ENCODE measurements at regions not wholly inside any gene's neighbourhood (a gene's known extent, or its start where the extent isn't known, plus 50 kb on each side); places are given as distances from the start of the nearest gene placed in this dataset.

DNA sequence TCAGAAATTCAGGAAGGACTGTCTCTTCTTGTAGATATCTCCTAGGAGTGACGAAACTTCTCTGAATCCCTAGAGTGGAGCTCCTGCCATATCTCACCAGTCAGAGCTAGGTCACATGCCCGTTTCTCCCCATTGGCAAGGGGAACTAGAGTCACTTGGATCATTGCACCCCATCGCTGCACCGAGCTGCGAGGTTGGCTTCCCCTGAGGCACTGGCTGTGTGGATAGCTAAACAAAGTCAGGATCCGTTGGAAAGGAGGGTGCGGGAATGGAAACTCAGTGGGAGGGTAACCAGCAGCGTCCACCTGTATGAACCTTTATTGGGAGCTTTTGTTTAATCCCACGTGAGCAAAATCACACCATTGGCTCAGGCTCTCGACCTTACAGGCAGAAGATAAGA is 283.8 kb downstream of the BRD1 start:
- Histone ChIP-seq H3K4me1 (ENCODE audit: insufficient read depth, low read length) (no peaks in the 10 kb centered on the region), H3K9me3 (ENCODE audit: low read depth, low read length) (no peaks in the 10 kb centered on the region), H3K4me3 (ENCODE audit: low read length) (no peak overlapping the region), H3K27me3 (ENCODE audit: insufficient read depth, low read length) (no peaks in the 10 kb centered on the region)

GRCh38 chr22:49541693-49542230 is 285.9 kb downstream of the BRD1 start:
- no peaks in the 10 kb centered on the region for H3K27me3 ChIP-seq (ENCODE audit: insufficient read depth, low read length)
- no peak overlapping the region for H3K4me3 ChIP-seq (ENCODE audit: low read length)
- no peaks in the 10 kb centered on the region for H3K9me3 ChIP-seq (ENCODE audit: low read depth, low read length)
- no peaks in the 10 kb centered on the region for H3K4me1 ChIP-seq (ENCODE audit: insufficient read depth, low read length)

GRCh38 chr22:49540913-49541692 is 286.6 kb downstream of the BRD1 start:
- no peaks in the 10 kb centered on the region for H3K9me3 ChIP-seq (ENCODE audit: low read depth, low read length)
- no peak overlapping the region for H3K4me3 ChIP-seq (ENCODE audit: low read length)
- no peaks in the 10 kb centered on the region for H3K4me1 ChIP-seq (ENCODE audit: insufficient read depth, low read length)
- no peaks in the 10 kb centered on the region for H3K27me3 ChIP-seq (ENCODE audit: insufficient read depth, low read length)

DNA sequence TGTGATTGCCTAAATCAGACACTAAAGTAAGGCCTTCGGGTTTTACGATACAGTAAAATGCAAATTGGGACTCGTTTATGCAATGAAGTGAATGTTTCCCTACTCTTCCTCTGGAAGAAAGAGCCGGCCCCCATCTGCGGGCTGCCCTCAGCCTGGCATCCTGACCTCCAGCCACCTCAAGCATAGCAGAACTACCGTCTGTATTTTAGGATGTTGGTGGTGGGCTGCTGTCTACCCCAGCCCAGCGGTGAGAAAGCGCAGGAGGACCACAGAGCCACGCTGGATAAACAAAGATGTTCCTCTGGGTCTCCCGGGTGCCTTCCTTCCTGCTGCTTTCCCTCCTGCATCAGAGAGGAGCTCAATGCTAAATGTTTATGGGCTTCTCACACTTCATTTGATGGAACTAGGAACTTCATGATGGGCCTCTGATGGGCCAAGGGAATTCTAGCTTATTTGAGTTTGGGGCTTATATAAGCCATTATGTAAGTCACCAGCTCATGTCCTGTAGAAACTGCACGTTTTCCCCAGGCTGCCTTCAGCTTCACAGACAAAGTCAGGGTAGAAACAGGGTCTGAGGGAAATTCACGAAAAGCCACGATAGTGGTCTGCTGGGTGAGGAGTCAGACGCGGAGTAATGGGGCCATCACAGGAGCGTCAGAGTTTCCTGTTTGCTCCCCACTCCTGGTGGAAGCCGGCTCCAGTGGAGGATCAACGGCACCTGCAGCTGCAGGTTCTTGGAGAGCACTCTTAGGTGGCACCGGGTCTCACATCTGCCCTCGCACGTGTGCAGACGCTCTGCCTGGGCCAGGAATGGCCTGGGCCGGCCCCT is 287.4 kb downstream of the BRD1 start:
- Histone ChIP-seq H3K4me1 (ENCODE audit: insufficient read depth, low read length) (no peaks in the 10 kb centered on the region), H3K9me3 (ENCODE audit: low read depth, low read length) (no peaks in the 10 kb centered on the region), H3K4me3 (ENCODE audit: low read length) (no peak overlapping the region), H3K27me3 (ENCODE audit: insufficient read depth, low read length) (no peaks in the 10 kb centered on the region)

GRCh38 chr22:49538006-49538405 is 289.7 kb downstream of the BRD1 start:
- Histone ChIP-seq H3K4me1 (ENCODE audit: insufficient read depth, low read length) (no peaks in the 10 kb centered on the region), H3K4me3 (ENCODE audit: low read length) (no peak overlapping the region), H3K9me3 (ENCODE audit: low read depth, low read length) (no peaks in the 10 kb centered on the region), H3K27me3 (ENCODE audit: insufficient read depth, low read length) (no peaks in the 10 kb centered on the region)

GRCh38 chr22:49536571-49537131 is 291.0 kb downstream of the BRD1 start:
- Histone ChIP-seq H3K27me3 (ENCODE audit: insufficient read depth, low read length) (no peaks in the 10 kb centered on the region), H3K9me3 (ENCODE audit: low read depth, low read length) (no peaks in the 10 kb centered on the region), H3K4me3 (ENCODE audit: low read length) (no peak overlapping the region), H3K4me1 (ENCODE audit: insufficient read depth, low read length) (no peaks in the 10 kb centered on the region)

DNA sequence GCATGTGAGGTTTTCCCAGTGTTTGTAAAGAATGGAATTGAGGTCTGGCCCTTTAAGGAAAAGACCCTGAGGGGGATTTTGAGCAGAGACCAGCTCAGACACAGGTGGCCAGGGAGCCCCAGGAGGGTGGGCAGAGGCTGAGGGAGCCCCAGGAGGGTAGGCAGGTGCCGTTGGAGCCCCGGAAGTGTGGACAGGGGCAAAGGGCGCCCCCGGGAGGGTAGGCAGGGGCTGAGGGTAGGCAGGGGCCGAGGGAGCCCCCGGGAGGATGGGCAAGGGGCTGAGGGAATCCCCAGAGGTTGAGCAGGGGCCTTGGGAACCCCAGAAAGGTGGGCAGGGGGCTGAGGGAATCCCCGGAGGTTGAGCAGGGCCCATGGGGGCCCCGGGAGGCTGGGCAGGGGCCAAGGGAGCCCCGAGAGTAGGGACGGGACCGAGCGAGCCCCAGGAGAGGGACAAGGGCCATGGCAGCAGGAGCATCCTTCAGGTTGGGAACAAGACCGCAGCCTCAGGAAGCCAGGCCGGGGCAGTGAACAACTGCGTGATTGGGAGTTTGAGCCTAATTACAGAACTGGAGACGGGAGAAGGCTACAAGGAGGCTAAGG is 292.0 kb downstream of the BRD1 start:
- Histone ChIP-seq H3K27me3 (ENCODE audit: insufficient read depth, low read length) (no peaks in the 10 kb centered on the region), H3K4me3 (ENCODE audit: low read length) (no peak overlapping the region), H3K4me1 (ENCODE audit: insufficient read depth, low read length) (no peaks in the 10 kb centered on the region), H3K9me3 (ENCODE audit: low read depth, low read length) (no peaks in the 10 kb centered on the region)

DNA sequence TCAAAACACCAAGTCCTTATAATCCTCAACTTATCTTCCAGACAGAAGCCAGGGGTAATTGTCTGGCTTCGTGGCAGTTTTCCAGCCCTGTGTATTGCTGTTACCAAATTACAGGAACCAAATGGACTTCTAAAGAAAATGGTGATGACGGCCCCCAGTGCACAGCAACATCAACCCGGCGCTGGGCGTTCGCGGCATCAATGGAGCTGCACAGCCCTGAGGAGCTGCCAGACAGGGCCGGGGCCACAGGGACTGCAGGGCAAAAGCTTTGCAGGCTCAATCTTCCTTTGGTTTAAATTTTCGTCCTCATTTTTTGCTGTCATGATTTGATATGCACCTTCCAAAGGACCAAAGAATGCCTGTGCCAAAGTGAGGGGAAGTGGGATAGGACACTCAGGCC is 292.5 kb downstream of the BRD1 start:
- Histone ChIP-seq H3K4me3 (ENCODE audit: low read length) (no peak overlapping the region), H3K9me3 (ENCODE audit: low read depth, low read length) (no peaks in the 10 kb centered on the region), H3K4me1 (ENCODE audit: insufficient read depth, low read length) (no peaks in the 10 kb centered on the region), H3K27me3 (ENCODE audit: insufficient read depth, low read length) (no peaks in the 10 kb centered on the region)

DNA sequence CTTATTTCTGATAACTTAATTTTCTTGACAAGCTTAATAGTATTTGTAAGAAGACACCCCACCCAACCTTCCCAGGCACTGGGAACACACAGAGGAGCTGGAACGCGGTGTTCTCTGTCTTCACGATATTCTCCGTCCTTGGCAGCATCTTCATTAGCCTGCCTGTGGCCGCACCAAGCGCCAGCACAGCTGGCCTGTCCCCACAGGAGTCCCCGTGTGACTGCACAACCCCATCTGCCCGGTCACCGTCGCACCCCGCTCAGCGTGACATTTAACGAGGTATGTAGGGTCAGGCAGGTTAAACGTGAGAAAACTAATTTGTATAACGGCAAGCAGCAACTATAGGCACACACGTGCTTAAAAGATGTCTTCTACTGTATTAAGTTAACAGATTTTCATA is 293.3 kb downstream of the BRD1 start:
- Histone ChIP-seq H3K4me1 (ENCODE audit: insufficient read depth, low read length) (no peaks in the 10 kb centered on the region), H3K27me3 (ENCODE audit: insufficient read depth, low read length) (no peaks in the 10 kb centered on the region), H3K4me3 (ENCODE audit: low read length) (no peak overlapping the region), H3K9me3 (ENCODE audit: low read depth, low read length) (no peaks in the 10 kb centered on the region)

GRCh38 chr22:49533886-49534285 is 293.8 kb downstream of the BRD1 start:
- Histone ChIP-seq H3K4me1 (ENCODE audit: insufficient read depth, low read length) (no peaks in the 10 kb centered on the region), H3K4me3 (ENCODE audit: low read length) (no peak overlapping the region), H3K9me3 (ENCODE audit: low read depth, low read length) (no peaks in the 10 kb centered on the region), H3K27me3 (ENCODE audit: insufficient read depth, low read length) (no peaks in the 10 kb centered on the region)

- Histone ChIP-seq H3K27me3 (ENCODE audit: insufficient read depth, low read length) (no peaks in the 10 kb centered on the region), H3K9me3 (ENCODE audit: low read depth, low read length) (no peaks in the 10 kb centered on the region), H3K4me1 (ENCODE audit: insufficient read depth, low read length) (no peaks in the 10 kb centered on the region)
These were observed 294.5 kb downstream of the BRD1 start for GRCh38 chr22:49532869-49533802.

GRCh38 chr22:49531368-49531791 is 296.3 kb downstream of the BRD1 start:
- no peaks in the 10 kb centered on the region for H3K4me1 ChIP-seq (ENCODE audit: insufficient read depth, low read length)
- no peaks in the 10 kb centered on the region for H3K27me3 ChIP-seq (ENCODE audit: insufficient read depth, low read length)
- H3K4me3 ChIP-seq (ENCODE audit: low read length), result no peak overlapping the region
- H3K9me3 ChIP-seq (ENCODE audit: low read depth, low read length), result no peaks in the 10 kb centered on the region

More at GRCh38 chr22:49532869-49533802, 294.5 kb downstream of the BRD1 start:
- no peak overlapping the region for H3K4me3 ChIP-seq (ENCODE audit: low read length)

- no peak overlapping the region for H3K4me3 ChIP-seq (ENCODE audit: low read length)
These were observed 296.9 kb downstream of the BRD1 start for GRCh38 chr22:49530671-49531367.

GRCh38 chr22:49528420-49528720 is 299.3 kb downstream of the BRD1 start:
- H3K27me3 ChIP-seq (ENCODE audit: insufficient read depth, low read length), result no peaks in the 10 kb centered on the region
- no peak overlapping the region for H3K4me3 ChIP-seq (ENCODE audit: low read length)
- H3K9me3 ChIP-seq (ENCODE audit: low read depth, low read length), result no peaks in the 10 kb centered on the region
- no peaks in the 10 kb centered on the region for H3K4me1 ChIP-seq (ENCODE audit: insufficient read depth, low read length)

More at GRCh38 chr22:49530671-49531367, 296.9 kb downstream of the BRD1 start:
- Histone ChIP-seq H3K9me3 (ENCODE audit: low read depth, low read length) (no peaks in the 10 kb centered on the region), H3K4me1 (ENCODE audit: insufficient read depth, low read length) (no peaks in the 10 kb centered on the region), H3K27me3 (ENCODE audit: insufficient read depth, low read length) (no peaks in the 10 kb centered on the region)

Measured in mononuclear cell (primary cell).